ENCODE measurements at regions not wholly inside any gene's neighbourhood (a gene's known extent, or its start where the extent isn't known, plus 50 kb on each side); places are given as distances from the start of the nearest gene placed in this dataset.

DNA sequence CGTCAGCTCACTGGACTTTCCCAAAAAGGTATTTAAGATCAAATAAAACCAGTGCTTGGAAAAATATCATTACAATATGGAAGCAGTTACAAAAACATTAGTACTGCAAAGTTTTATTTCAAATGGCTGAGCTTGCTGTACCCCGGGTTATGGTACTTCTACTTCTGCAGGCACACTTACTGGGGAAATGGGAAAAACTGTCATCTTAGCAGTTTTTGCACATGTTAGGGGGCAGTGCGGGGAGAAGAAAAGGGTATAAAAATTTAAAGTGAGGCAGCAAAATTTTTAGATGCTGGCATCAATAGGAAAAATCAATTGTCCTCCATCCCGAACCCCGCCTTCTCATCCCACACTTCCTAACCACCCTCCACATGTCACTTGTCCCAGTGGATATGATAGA is 133.4 kb downstream of the ATG4C start:
- no peak for DNase-seq

DNA sequence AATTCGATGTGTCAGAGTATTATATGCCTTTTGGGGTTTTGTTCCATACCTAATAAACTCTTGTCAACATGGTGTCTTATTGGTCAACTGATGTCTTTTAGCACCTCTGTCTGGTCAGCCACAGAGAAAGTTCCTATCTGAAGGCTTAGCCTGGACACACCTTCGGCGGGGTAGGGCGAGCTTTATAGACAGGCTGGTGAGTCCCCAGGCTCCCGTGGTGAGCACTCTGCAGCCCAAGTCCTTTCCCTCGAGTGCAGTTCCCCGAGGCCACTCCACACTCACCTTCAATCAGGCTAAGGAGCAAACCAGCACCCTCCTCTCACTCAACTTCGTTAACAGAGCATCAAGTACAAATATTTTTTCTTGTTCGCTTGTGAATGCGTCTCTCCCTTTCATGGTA is 133.9 kb downstream of the ATG4C start:
- no peak for DNase-seq

DNA sequence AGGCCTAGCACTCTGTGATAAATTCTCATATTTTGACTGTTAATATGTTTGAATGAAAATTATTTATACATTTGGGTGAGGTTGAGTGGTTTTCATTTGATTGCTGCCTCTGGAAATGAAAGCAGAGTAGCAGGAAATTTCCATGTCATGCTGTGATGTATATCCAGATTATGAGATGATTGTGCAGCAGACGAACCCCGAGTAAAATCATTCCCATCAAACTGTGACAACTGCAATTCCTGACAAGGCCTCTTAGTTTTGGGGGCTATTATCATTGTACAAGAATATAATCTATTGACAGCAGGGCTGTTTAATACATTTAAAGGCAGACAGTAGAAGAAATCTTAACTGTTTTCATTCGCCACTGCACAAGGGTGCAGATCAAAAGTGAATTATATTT is 134.8 kb downstream of the ATG4C start:
- DNase-seq, result no peak

DNA sequence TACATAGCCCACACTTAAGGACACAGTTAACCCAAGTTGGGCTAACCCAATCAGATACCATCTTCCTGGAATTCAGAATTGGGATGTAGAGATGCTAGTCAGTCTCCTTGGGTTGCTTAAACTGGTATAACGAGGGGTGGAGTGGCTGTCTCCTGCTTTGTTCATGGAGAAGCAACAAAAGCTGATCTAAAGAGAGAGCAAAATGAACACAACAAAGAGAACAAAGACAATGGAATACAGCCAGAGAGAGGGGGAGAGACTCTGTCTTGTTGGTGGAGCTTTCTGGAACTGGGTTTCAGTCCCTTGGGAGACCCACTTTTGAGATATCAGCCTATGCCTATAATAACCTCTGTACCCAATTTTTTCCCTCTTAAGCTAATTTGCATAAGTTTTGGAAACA is 138.1 kb downstream of the ATG4C start:
- no peak for DNase-seq

DNA sequence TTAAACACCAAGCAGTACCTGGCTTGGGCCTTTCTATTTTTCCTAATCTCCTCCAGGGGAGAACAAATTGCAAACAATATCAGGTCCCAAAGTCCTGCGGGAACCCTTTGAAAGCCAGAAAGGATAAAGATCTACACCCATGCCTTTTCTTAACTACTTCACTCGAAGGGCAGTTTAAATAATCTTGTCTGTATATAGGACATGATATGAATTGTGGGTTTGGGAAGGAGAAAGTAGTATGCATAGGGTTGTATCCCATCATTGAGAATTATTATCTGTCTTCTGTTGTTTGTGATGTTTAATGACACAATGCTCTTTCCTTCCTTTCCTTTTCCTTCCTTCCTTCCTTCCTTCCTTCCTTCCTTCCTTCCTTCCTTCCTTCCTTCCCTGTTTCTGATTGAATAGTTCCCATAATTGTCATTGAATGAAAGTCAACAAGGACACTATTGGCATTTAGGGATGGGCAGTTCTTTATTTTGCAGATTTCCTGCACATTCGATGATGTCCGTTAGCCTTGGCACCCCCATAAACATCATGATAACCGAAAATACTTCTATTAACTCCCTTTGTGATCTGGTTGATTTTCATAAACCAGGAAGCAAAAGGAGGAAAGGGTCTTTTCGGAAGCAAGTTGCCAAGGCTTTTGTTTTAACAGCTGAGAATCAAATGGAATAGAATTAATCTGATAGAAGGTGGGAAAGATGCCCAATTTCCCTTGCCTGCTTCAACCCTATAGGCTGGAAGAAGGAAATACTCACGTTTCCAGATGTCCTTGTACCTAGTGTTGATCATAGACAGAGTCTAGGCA is 141.3 kb downstream of the ATG4C start:
- no peak for DNase-seq

DNA sequence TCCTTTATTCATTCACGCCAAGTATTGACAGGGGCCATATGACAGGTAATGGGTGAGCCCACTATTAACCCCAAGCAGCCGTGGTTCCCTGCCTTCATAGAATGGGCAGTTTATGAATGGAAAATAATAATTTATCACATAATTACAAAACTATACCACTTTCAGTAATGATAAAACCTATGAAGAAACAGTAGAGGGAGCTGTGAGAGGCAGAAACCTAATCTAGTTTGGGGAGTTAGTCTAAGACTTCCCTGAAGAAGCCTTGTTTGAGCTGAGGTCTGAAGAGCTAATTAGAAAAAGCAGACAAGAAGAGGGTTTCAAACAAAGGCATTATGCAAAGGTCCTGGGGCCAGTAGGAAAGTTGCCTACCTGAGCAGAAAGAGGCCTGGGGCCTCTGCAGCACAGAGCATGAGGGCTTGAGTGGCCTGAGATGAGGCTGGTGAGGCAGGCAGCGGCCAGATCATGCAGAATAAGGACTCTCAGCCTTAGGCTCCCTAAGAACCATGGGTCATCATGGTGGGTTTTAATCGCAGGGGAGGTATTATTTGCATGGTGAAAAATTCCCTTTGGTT is 142.8 kb downstream of the ATG4C start:
- no peak for DNase-seq

DNA sequence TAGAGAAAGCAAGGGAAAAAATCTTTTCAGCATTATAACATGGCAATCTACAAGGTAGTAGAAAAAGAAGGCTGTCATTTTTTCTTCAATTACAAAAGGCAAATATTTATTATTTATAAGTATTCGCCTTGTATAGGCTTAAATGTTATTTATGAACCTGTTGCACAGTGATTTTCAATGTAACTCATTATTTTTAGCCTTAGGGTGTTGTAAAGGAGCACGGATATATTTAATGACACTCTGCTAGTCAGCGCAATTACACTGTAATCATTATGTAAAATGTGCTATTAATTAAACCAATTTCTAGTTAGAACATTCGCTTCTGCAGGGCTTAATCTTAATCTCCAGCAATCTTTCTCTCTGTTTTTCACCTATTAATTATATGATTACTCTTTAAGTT is 145.0 kb downstream of the ATG4C start:
- no peak for DNase-seq

DNA sequence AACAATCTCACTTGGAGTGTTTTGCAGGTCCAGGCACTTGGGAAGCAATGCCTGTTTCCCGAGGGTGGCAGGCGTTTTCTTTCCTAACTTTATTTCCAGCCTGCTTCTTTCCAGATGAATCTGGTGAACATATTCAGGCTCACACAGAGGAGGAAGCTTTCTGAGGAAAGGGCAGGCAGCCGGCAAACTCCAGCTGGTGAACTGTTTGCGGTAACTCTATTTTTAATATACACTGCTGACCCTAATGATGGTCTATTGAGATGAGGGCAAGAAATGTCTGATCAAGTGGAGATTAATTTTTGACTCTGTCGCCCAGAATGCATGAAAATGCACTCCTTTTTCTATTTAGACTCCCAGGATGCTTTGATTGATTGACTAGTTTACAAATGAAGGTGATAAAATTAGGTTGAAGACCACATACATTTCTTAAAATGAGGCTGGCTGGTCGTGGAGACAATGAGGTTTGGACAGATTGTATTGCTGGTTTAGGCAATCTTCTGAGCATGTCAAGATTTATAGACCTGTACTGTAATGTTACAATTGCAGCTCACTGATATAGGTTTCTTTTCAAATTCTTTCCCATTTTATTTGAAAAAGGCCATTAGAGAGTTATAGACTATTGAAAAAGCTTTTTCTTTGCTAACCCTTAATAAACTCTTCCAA is 153.8 kb downstream of the ATG4C start:
- DNase-seq, result no peak

DNA sequence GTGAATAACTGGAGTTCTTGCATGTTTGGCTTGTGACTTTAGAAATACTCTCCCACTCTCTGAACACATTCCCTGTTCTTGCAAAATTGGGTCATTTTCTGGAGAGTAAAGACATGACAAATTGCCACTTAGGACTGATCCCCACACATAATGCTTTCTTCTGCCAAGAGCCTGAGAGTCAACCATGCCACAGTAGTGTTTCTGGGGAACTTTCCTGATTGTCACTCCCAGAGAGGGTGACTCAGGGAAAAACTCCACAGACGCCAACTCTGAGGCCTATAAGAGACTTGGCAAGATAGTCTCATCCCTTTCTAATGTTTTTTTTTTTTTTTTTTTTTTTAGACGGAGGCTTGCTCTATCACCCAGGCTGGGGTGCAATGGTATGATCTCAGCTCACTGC is 157.8 kb downstream of the ATG4C start:
- DNase-seq, result no peak

DNA sequence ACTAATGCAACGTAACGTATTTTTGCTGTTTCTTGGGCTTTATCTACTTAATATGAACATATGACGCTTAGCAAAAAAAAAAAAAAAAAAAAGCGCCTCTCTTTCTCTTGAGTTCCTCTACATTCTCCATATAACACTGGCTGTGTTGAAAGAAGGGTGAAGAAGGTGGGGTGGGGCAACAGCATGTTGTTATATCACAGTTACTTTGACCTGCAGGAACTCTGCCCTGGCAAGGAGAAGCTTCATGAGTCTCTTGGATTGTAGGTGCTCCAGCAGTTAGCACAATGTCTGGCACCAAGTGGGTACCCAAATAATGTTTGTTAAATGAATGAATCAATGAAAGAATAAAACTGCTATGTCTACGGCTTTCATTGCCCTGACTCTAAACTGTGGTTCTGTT is 162.6 kb downstream of the ATG4C start:
- DNase-seq, result no peak

DNA sequence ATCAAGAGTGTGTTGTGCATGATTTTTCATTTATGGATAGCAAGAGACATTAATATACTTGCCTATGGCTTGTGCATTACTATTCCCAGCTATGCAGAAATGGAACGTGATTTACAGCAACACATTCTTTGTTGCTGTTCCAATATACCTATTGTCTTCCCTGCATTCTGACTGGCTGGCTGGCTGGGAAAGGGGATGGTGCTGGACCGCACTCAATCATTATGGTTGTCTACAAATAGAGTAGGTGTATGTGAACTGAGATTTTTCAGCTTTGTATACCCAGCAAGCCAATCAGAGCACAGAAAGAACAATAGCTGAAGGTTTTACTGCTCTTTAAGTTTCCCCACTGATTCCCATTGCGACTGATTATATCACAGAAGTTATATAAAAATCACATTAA is 167.5 kb downstream of the ATG4C start:
- DNase-seq, result no peak

DNA sequence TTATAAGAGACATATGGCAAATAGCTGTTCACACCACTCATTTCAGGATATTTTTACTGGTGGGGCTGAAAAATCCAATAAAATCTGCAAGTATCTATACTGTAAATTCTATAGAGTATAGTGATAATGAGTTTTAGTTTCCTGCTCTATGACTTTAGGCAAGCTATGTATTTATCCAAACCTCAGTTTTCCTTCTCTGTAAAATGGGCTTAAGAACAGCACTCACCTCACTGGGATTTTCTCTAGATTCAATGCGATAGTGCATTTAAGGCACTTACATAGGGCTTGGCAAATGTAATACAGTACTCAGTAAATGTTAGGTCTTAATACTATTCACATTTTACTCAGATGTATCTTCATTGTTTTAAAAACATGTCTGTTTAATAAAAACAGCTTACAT is 168.7 kb downstream of the ATG4C start:
- DNase-seq, result no peak

DNA sequence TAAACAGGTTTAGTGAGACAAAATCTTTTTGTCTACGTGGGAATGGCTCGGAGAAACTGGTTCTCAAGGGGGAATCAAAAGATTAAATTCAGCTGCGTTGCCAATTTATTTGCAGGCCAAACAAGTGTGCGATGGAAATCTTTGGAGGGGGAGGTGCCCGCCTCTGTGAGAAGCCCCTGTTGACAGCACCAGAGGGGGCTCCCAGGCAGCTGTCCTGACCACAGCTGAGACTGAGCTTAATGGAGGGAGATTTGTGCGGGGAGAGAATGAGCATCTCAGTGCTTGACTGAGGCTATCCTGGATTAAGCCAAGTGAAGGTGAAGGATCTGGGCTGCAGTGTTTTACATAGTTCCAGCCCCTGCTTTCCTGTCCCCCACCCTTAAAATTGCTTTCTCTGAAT is 169.7 kb downstream of the ATG4C start:
- DNase-seq, result no peak

DNA sequence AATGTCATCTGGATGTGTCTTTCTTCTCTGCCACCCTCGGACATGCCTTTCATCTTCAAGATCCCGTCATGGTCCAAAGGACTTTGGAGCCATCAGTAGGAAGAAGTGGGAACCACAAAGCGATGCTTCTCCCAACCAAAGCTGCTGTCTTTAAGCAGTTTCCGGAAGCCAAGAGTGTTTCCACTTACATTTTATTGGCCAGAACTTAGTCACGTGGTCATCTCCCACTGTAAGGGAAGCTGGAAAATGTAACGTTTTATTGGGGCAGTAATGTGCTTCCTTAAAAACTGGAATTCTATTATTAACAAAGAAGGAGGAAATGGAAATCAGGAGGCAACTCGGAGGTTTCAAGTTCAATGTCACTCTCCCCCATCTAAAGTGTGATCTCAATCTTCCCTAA is 170.8 kb downstream of the ATG4C start:
- no peak for DNase-seq

DNA sequence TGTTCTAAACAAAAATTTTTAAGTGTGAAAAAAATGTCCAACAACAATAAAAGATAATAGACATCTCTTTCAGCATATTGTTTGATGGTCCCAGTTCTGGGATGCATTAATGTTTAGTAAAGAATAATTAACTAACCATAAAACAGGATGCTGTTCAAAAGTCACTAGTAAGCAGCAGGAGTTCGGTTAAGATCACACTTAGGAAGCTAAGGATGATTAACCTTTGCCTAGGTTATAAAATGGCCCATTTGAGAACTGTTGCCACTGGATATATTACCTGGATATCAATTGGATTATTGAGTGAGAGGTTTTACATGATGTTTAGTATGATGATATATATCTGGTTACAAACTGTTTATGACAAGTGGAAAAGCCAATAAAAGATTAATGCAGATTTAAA is 171.7 kb downstream of the ATG4C start:
- DNase-seq, result no peak

DNA sequence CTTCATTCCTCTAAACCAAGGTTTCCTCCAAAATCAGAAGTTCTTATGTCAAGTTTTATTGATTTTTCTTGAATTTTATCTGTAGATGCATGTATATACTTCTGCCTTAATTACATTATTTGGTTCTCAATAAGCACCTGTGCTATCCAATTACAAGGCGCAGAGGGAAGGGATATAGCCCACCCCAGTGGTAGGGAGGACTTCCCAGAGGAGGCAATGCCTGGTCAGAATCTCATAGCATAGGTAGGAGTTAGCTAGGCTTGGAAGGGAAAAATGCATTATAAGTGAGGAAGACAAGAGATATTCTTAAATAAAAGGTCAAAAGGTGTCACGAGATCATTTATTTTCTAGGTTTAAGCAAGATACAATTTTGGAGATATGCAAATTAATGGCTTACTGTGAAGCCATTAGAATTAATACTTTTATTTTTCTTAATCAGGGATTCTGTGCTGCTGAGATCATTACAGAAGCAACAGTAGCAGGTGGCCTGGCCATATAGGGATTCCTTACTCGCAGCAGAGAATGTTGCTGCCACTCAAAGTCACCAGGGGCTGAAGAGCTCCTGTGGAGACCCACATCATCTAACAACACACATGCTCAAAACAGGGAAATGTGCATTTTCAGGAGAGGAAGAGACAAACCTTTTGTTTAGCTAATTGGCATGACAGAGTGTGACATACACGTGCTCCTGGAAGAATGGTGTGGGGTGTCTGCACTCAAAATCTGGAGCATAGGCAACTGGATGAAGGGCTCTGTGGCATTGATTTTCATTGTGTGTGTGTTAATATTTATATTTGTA is 178.3 kb downstream of the ATG4C start:
- no peak for DNase-seq

DNA sequence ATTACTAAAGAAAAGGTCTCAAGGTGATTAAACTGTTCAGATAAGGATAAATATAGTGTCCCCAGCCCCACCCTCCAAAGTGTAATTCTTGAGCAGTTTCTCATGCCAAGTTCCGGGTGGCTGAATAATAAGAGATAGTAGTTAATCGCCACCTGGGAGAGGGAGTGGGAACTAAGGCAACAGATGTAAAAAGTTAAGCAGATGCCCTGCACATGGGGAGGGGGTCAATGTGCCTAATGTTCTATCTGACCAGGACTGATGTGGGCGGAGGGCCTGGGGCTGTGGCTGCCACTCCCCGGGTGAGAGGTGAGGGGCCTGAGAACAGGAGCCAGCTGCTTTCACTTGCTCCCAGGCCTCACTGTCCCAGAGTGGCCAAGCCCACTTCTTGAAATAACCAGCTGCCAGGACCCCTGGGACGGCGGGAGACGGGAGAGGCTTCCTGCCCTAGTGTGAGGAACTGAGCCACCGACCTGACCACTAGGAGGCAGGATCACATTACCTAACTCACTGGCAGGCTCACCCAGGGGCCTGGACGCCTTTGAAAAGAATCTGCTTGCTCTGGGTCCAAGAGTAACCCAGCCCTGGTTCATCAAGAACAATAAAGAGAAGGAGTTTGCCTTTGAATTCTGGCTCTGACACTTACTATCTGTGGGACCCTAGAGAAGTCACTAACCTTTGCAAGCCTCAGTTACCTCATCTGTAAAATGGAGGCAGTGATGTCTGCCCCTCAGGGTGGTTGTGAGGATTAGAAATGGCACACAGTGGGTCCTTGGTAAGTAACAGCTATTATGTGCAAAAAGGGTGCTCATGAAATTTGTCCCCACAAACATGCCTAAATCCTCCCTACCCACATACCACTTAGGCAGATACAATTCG is 179.2 kb downstream of the ATG4C start:
- peak; percentile 82 for DNase-seq

DNA sequence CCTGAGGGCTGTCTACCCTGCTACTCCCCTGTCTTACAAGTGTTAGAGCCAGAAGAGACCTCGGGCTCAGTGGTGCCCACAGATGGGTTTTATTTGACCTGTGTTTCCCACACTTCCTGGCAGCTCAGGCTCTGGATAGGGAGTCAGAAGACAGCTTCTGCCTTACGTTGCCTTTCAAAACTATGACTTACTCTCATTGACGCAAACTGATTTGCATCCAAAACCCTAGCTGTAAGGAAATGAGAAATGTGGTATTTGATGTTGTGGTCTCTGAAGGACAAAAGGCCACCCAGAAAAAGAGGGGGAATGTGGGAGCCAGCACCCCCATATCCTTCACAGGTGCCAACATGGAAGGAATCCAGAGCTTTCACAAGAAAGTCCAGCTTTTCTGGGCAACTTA is 180.2 kb downstream of the ATG4C start:
- no peak for DNase-seq

DNA sequence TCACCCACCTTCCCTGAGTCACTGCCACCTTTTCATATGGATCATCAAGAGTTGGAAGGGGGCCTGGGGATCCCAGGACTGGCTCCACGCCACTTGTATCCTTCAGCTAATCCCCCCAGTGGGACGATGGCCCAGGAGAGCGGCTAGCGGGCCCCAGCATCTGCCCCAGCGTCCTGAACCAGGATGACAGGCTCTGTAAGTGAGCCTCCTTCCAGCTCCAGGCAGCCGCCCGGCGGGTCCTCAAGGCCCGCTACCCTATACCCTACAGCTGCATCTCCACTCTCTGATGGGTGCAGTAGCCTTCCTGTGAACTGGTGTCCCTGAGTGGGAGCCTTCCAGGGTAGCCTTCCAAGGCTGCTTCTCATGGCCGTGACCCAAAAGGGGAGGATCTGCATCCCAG is 183.1 kb downstream of the ATG4C start:
- DNase-seq, result no peak

DNA sequence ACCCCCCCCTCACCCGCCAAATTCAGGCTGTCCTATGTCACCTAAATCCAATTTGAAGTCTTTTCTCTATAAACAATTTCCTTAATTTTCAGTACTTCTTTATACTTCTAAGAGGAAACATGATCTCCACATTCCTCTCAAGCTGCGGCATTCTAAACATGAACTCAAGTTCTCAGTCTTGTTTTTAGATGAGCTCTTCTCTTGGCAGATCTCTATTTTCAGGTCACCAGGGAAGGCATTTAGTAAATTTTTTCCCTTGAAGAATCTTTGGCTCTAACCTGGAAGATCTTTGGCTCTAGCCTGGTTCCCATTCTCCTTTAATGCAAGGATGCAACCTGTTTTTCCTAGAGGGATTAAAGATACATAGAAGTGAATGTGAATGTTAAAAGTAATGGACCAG is 193.4 kb downstream of the ATG4C start:
- no peak for DNase-seq

DNA sequence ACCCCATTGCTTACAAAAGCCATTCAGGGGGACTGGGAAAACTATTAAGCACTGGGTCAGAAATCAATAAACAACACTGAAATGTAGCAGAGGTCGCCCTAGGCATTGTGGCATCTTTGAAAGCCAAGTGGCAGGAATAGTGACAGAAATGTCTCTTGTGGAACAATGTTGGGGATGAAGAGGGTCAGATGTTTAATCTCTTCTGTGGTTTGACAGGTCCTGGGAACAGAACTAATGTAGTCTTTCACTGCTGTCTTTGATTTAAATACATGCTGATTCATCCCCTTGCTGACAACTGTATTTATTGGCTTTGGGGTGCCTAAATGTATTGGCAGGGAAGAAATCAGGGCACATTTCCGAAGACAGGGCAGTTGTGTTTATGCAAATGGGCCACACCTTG is 194.8 kb downstream of the ATG4C start:
- no peak for DNase-seq

DNA sequence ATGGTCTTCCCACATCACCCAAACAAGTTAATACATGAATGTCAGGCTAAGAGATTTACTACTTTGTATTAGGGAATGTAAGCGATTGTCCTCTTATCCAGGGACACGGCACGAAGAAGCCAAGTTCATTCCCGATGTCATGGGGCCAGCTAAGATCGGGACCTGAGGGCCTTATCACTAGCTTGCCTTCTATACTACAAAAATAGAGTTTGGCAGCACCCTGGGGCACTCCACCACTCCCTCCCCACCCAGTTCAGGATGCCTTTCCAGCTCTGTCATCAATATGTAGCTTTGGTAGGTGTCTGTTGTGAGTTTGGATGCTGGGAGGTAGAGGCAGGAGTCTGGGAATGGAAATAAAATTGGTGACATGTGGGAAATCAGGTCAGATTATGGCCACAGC is 197.5 kb downstream of the ATG4C start:
- no peak for DNase-seq

DNA sequence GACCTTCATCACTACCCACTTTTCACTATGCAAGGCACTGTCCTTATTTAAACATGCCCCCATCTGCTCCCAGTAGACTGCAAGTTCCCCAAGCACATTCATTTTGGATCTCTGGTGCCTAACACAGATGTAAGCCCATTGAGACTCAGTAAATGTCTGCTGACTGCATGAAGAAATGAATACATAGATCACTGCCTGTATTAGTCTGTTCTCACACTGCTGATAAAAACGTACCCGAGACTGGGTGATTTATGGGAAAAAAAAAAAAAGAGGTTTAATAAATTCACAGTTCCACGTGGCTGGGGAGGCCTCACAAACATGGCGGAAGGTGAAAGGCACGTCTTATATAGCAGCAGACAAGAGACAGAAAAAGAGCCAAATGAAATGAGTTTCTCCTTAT is 204.9 kb downstream of the ATG4C start:
- DNase-seq, result no peak
